Cardiac muscle cell (in vitro differentiated cells and primary cell): ENCODE measurements at regions not wholly inside any gene's neighbourhood (a gene's known extent, or its start where the extent isn't known, plus 50 kb on each side); places are given as distances from the start of the nearest gene placed in this dataset.

Source experiments
- DNase-seq, 2 donors: peaks; one replicate each; pipeline versions ENCODE4 v3.0.0 to v3.0.0-alpha.2; 2010 to 2017; ENCODE audit warnings: low read depth in 1 of 2, low spot score in 1 of 2
- H3K27ac ChIP-seq: fragments of 200-600 bp; sonication (generic); 2 replicates; pipeline ENCODE4 v1.5.1; 2016
- H3K27me3 ChIP-seq: fragments of 200-600 bp; sonication (generic); 2 replicates; pipeline ENCODE4 v1.6.0; 2016; ENCODE audit warnings: control low read depth
- H3K36me3 ChIP-seq: fragments of 200-600 bp; sonication (generic); 2 replicates; pipeline ENCODE4 v1.5.1; 2016; ENCODE audit warnings: control low read depth
- H3K4me1 ChIP-seq: fragments of 200-600 bp; sonication (generic); 2 replicates; pipeline ENCODE4 v1.8.1; 2017; ENCODE audit warnings: low read depth, mild to moderate bottlenecking, mixed run types
- H3K4me3 ChIP-seq: fragments of 200-600 bp; sonication (generic); 2 replicates; pipeline ENCODE4 v1.5.1; 2016; ENCODE audit warnings: mild to moderate bottlenecking
- H3K9me3 ChIP-seq: fragments of 200-600 bp; sonication (generic); 2 replicates; pipeline ENCODE4 v1.5.1; 2017; ENCODE audit warnings: low read depth, mild to moderate bottlenecking, control low read depth
- TF ChIP-seq, protein P1 (sequence below): IDR thresholded peaks from 2 replicates; pipeline ENCODE4 v1.5.1; 2012; ENCODE audit warnings: low read depth, mild to moderate bottlenecking, low read length

GRCh38 chr17:51375771-51376170, 115.4 kb downstream of the UTP18 start:
- Histone ChIP-seq H3K27ac (no peak overlapping the region), H3K4me1 (no peaks in the 10 kb centered on the region), H3K9me3 (no peaks in the 10 kb centered on the region), H3K4me3 (no peak overlapping the region), H3K27me3 (no peaks in the 10 kb centered on the region), H3K36me3 (no peaks in the 10 kb centered on the region)
- TF ChIP-seq, protein P1, sequence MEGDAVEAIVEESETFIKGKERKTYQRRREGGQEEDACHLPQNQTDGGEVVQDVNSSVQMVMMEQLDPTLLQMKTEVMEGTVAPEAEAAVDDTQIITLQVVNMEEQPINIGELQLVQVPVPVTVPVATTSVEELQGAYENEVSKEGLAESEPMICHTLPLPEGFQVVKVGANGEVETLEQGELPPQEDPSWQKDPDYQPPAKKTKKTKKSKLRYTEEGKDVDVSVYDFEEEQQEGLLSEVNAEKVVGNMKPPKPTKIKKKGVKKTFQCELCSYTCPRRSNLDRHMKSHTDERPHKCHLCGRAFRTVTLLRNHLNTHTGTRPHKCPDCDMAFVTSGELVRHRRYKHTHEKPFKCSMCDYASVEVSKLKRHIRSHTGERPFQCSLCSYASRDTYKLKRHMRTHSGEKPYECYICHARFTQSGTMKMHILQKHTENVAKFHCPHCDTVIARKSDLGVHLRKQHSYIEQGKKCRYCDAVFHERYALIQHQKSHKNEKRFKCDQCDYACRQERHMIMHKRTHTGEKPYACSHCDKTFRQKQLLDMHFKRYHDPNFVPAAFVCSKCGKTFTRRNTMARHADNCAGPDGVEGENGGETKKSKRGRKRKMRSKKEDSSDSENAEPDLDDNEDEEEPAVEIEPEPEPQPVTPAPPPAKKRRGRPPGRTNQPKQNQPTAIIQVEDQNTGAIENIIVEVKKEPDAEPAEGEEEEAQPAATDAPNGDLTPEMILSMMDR: no peak
- no peak for DNase-seq

GRCh38 chr17:51376739-51377138, 116.4 kb downstream of the UTP18 start:
- Histone ChIP-seq H3K27ac (no peak overlapping the region), H3K9me3 (no peaks in the 10 kb centered on the region), H3K36me3 (no peaks in the 10 kb centered on the region), H3K4me3 (no peak overlapping the region), H3K27me3 (no peaks in the 10 kb centered on the region), H3K4me1 (no peaks in the 10 kb centered on the region)
- TF ChIP-seq, protein P1: no peak
- DNase-seq: no peak

DNA sequence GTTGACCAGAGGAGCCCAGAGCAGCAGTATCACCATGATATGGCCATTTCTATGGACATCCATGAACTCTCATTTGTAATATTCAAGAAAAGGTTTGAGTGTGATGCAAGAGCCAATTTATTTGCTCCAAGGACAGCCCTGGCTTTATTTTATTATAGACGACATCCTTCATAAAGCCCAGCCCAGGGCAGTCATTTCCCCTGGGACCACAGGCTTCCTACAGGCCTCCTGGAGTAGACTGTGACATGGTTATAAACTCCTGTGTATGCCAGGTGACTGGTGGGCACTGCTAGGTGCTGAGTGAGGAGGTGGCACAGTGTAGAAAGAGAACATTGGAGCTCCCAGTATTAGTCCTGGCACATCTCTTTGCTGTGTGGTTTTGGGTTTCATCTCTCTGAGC, 120.9 kb downstream of the UTP18 start:
- no peaks in the 10 kb centered on the region for H3K27me3 ChIP-seq
- DNase-seq: no peak
- TF ChIP-seq, protein P1: no peak
- H3K27ac ChIP-seq: no peak overlapping the region
- no peak overlapping the region for H3K4me3 ChIP-seq
- H3K36me3 ChIP-seq: no peaks in the 10 kb centered on the region
- no peaks in the 10 kb centered on the region for H3K4me1 ChIP-seq
- H3K9me3 ChIP-seq: no peaks in the 10 kb centered on the region

DNA sequence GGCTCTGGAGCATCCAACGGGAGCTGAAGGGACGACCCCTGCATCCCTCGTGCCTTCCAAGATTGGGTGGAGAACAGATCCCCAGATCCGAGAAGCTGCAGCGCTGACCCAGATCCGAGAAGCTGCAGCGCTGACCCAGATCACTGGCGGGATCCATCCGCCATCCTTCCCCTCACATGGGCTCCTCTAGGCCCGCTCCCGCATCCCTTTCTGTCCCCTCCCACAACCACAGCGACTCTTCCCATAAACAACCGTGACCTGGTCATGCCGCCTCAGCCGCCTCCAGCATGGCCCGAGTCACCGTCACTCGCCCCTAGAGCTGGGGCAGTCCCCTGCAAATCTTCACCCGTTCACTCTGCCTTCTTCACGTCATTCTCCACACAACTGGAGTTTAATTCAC, 124.9 kb downstream of the UTP18 start:
- no peak overlapping the region for H3K27ac ChIP-seq
- no peaks in the 10 kb centered on the region for H3K27me3 ChIP-seq
- H3K9me3 ChIP-seq: no peaks in the 10 kb centered on the region
- no peaks in the 10 kb centered on the region for H3K36me3 ChIP-seq
- H3K4me1 ChIP-seq: no peaks in the 10 kb centered on the region
- no peak for DNase-seq
- no peak overlapping the region for H3K4me3 ChIP-seq
- TF ChIP-seq, protein P1: no peak

- H3K27me3 ChIP-seq: no peaks in the 10 kb centered on the region
- H3K36me3 ChIP-seq: no peaks in the 10 kb centered on the region
- TF ChIP-seq, protein P1: no peak
- no peak overlapping the region for H3K27ac ChIP-seq
- no peaks in the 10 kb centered on the region for H3K4me1 ChIP-seq
- H3K9me3 ChIP-seq: no peaks in the 10 kb centered on the region
- DNase-seq: no peak
- H3K4me3 ChIP-seq: no peak overlapping the region
Measured at GRCh38 chr17:51387582-51387981, 127.2 kb downstream of the UTP18 start.

GRCh38 chr17:51387986-51388385, 127.6 kb downstream of the UTP18 start:
- Histone ChIP-seq H3K9me3 (no peaks in the 10 kb centered on the region), H3K4me1 (no peaks in the 10 kb centered on the region), H3K27ac (no peak overlapping the region), H3K27me3 (no peaks in the 10 kb centered on the region), H3K4me3 (no peak overlapping the region), H3K36me3 (no peaks in the 10 kb centered on the region)
- no peak for DNase-seq
- TF ChIP-seq, protein P1: no peak
